ENCODE measurements at regions not wholly inside any gene's neighbourhood (a gene's known extent, or its start where the extent isn't known, plus 50 kb on each side); places are given as distances from the start of the nearest gene placed in this dataset.

- no CpG with 5 or more reads among the region's 3 CpGs for WGBS (ENCODE audit: insufficient coverage)
- Mint-ChIP-seq H3K27ac (no peak overlapping the region), H3K4me3 (no peak overlapping the region), H3K9me3 (ENCODE audit: insufficient read depth) (no peaks in the 10 kb centered on the region), H3K27me3 (no peaks in the 10 kb centered on the region), H3K4me1 (no peaks in the 10 kb centered on the region)
- TF ChIP-seq CTCF (IDR thresholded peaks at IDR 0.05), result no peak
- no peak for TF ChIP-seq EZH2 (IDR thresholded peaks at IDR 0.05; ENCODE audit: borderline replicate concordance, insufficient read depth, low read depth, low read length, poor library complexity, severe bottlenecking)
- Histone ChIP-seq H3K9me3 (ENCODE audit: control extremely low read depth in 1 of 3, control insufficient read depth in 2 of 3, insufficient read depth in 1 of 3, low read length in 2 of 3) (no peaks in the 10 kb centered on the region), H3K36me3 (replicated peaks in 1 of 2; ENCODE audit: control extremely low read depth in 1 of 2, control insufficient read depth in 1 of 2, extremely low read depth in 1 of 2, insufficient read depth in 2 of 2, low read length in 1 of 2) (no peaks in the 10 kb centered on the region), H3K4me3 (ENCODE audit: control extremely low read depth in 1 of 5, extremely low read depth in 1 of 5, insufficient read depth in 1 of 5, low read depth in 2 of 5, low read length in 4 of 5) (no peak overlapping the region), H3K9ac (ENCODE audit: low read length) (no peak overlapping the region), H4K20me1 (ENCODE audit: control insufficient read depth, insufficient read depth, low read length, poor library complexity, severe bottlenecking) (no peaks in the 10 kb centered on the region), H2AFZ (ENCODE audit: insufficient read depth, low read depth, low read length, poor library complexity, severe bottlenecking) (no peak overlapping the region), H3K4me2 (replicated peaks; ENCODE audit: low read depth, low read length, poor library complexity, severe bottlenecking) (no peak overlapping the region), H3K79me2 (ENCODE audit: control insufficient read depth, insufficient read depth, low read length) (no peaks in the 10 kb centered on the region), H3K4me1 (ENCODE audit: control insufficient read depth in 2 of 2, insufficient read depth in 2 of 2, low read length in 2 of 2) (no peaks in the 10 kb centered on the region), H3K27ac (ENCODE audit: low read length in 2 of 2) (no peak overlapping the region), H3K27me3 (replicated peaks in 1 of 4; ENCODE audit: control extremely low read depth in 1 of 4, control insufficient read depth in 3 of 4, insufficient read depth in 4 of 4, low read length in 3 of 4) (no peaks in the 10 kb centered on the region)
- CTCF ChIA-PET, result no interaction called here
- ATAC-seq (ENCODE audit: low read depth), result no peak
- intact Hi-C loops (cut with micrococcal nuclease), result no loop called here
- DNase-seq, result no peak
- POLR2A ChIA-PET, result no interaction called here
These were observed 601.5 kb upstream of the FSHR start for GRCh38 chr2:49755777-49756176.

GRCh38 chr2:49754381-49754780 lies 600.1 kb upstream of the FSHR start:
- no CpG with 5 or more reads among the region's 3 CpGs for WGBS (ENCODE audit: insufficient coverage)
- Histone ChIP-seq H3K9ac (ENCODE audit: low read length) (no peak overlapping the region), H3K27ac (ENCODE audit: low read length in 2 of 2) (no peak overlapping the region), H3K79me2 (ENCODE audit: control insufficient read depth, insufficient read depth, low read length) (no peaks in the 10 kb centered on the region), H3K4me3 (ENCODE audit: control extremely low read depth in 1 of 5, extremely low read depth in 1 of 5, insufficient read depth in 1 of 5, low read depth in 2 of 5, low read length in 4 of 5) (no peak overlapping the region), H3K27me3 (replicated peaks in 1 of 4; ENCODE audit: control extremely low read depth in 1 of 4, control insufficient read depth in 3 of 4, insufficient read depth in 4 of 4, low read length in 3 of 4) (no peaks in the 10 kb centered on the region), H4K20me1 (ENCODE audit: control insufficient read depth, insufficient read depth, low read length, poor library complexity, severe bottlenecking) (no peaks in the 10 kb centered on the region), H3K4me1 (ENCODE audit: control insufficient read depth in 2 of 2, insufficient read depth in 2 of 2, low read length in 2 of 2) (no peaks in the 10 kb centered on the region), H2AFZ (ENCODE audit: insufficient read depth, low read depth, low read length, poor library complexity, severe bottlenecking) (no peak overlapping the region), H3K4me2 (replicated peaks; ENCODE audit: low read depth, low read length, poor library complexity, severe bottlenecking) (no peak overlapping the region), H3K36me3 (replicated peaks in 1 of 2; ENCODE audit: control extremely low read depth in 1 of 2, control insufficient read depth in 1 of 2, extremely low read depth in 1 of 2, insufficient read depth in 2 of 2, low read length in 1 of 2) (no peaks in the 10 kb centered on the region), H3K9me3 (ENCODE audit: control extremely low read depth in 1 of 3, control insufficient read depth in 2 of 3, insufficient read depth in 1 of 3, low read length in 2 of 3) (no peaks in the 10 kb centered on the region)
- ChIA-PET POLR2A (no interaction called here), CTCF (no interaction called here)
- no peak overlapping the region for H3K27ac Mint-ChIP-seq
- intact Hi-C loops (cut with micrococcal nuclease), result no loop called here
- no peak overlapping the region for H3K4me3 Mint-ChIP-seq
- no peaks in the 10 kb centered on the region for H3K9me3 Mint-ChIP-seq (ENCODE audit: insufficient read depth)
- no peak for DNase-seq
- TF ChIP-seq EZH2 (IDR thresholded peaks at IDR 0.05; ENCODE audit: borderline replicate concordance, insufficient read depth, low read depth, low read length, poor library complexity, severe bottlenecking) (no peak), CTCF (IDR thresholded peaks at IDR 0.05) (no peak)
- ATAC-seq (ENCODE audit: low read depth), result no peak
- H3K27me3 Mint-ChIP-seq, result no peaks in the 10 kb centered on the region
- no peaks in the 10 kb centered on the region for H3K4me1 Mint-ChIP-seq

All from B cell (primary cell).